Mesothelial cell of epicardium (in vitro differentiated cells): ENCODE measurements at regions not wholly inside any gene's neighbourhood (a gene's known extent, or its start where the extent isn't known, plus 50 kb on each side); places are given as distances from the start of the nearest gene placed in this dataset.

Experiments used
- DNase-seq, 2 experiments: peaks; one replicate each; pipeline ENCODE4 v3.0.0; 2021; ENCODE audit warnings: low spot score in 2 of 2; ENCODE audit not compliant: unreplicated experiment in 2 of 2
- H3K27ac Mint-ChIP-seq: 2 replicates; pipeline ENCODE4 v1.8.0; 2021; ENCODE audit warnings: mixed read lengths
- H3K27me3 Mint-ChIP-seq: 2 replicates; pipeline ENCODE4 v1.8.0; 2021; ENCODE audit warnings: low read depth, mixed read lengths
- H3K36me3 Mint-ChIP-seq: 2 replicates; pipeline ENCODE4 v1.8.0; 2021; ENCODE audit warnings: mixed read lengths
- H3K4me1 Mint-ChIP-seq: 2 replicates; pipeline ENCODE4 v1.8.0; 2021; ENCODE audit warnings: mixed read lengths
- H3K4me3 Mint-ChIP-seq: 2 replicates; pipeline ENCODE4 v1.8.0; 2021; ENCODE audit warnings: mild to moderate bottlenecking, moderate library complexity, mixed read lengths
- H3K9me3 Mint-ChIP-seq: 2 replicates; pipeline ENCODE4 v1.8.0; 2021; ENCODE audit warnings: mixed read lengths
- TF ChIP-seq, protein P1 (sequence below): fragments of 200-600 bp; sonication (generic); IDR thresholded peaks from one replicate; pipeline ENCODE4 v1.5.0; 2021; ENCODE audit warnings: antibody characterized with exemption; ENCODE audit not compliant: unreplicated experiment

DNA sequence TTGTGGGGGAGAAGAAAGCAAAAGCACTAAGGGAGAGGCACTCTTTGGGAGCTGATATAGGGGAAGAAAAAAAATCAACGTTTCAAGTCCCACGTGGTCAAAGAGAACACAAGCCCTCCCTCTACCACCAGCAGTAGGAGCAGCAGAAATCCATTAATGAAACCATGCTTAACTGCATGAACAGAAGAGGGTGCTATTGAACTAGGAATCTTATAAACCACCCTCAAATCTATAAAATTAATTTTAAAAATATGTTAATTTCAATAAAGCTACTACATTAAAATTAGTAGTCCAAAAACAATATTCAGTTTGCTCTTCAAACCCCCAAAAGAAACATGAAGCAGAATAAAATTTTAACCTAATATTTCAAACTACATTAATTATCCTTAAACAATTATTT lies 147.8 kb downstream of the TMEM18 start:
- H3K27me3 Mint-ChIP-seq = no peaks in the 10 kb centered on the region
- TF ChIP-seq, protein P1, sequence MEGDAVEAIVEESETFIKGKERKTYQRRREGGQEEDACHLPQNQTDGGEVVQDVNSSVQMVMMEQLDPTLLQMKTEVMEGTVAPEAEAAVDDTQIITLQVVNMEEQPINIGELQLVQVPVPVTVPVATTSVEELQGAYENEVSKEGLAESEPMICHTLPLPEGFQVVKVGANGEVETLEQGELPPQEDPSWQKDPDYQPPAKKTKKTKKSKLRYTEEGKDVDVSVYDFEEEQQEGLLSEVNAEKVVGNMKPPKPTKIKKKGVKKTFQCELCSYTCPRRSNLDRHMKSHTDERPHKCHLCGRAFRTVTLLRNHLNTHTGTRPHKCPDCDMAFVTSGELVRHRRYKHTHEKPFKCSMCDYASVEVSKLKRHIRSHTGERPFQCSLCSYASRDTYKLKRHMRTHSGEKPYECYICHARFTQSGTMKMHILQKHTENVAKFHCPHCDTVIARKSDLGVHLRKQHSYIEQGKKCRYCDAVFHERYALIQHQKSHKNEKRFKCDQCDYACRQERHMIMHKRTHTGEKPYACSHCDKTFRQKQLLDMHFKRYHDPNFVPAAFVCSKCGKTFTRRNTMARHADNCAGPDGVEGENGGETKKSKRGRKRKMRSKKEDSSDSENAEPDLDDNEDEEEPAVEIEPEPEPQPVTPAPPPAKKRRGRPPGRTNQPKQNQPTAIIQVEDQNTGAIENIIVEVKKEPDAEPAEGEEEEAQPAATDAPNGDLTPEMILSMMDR = no peak
- peaks cover 35% of the 10 kb centered on the region for H3K9me3 Mint-ChIP-seq
- H3K27ac Mint-ChIP-seq = no peak overlapping the region
- no peaks in the 10 kb centered on the region for H3K36me3 Mint-ChIP-seq
- no peak for DNase-seq
- peaks cover 3% of the 10 kb centered on the region for H3K4me1 Mint-ChIP-seq
- H3K4me3 Mint-ChIP-seq = no peak overlapping the region

DNA sequence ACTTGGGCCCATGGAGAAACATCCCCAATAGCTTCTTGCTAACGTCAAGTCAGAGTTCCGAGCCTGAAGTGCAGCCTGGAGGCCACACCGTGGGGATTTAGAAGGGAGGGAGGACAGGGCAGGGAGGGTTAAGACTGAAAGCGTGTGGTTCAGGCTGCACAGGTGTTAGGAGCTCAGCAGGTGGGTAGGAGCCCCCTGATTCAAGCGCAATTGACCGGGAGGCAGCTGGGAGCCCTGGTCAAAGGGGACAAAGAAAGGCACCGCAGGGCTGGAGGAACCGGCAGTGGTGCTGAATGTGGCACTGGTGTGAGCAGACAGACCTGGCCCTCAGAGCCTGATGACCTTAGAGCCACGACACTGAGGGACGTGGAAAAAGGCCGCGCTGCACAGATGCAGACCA lies 149.6 kb downstream of the TMEM18 start:
- Mint-ChIP-seq H3K36me3 (no peaks in the 10 kb centered on the region), H3K27ac (no peak overlapping the region), H3K9me3 (peaks cover 32% of the 10 kb centered on the region), H3K27me3 (no peaks in the 10 kb centered on the region), H3K4me1 (peaks cover 10% of the 10 kb centered on the region), H3K4me3 (no peak overlapping the region)
- TF ChIP-seq, protein P1 = no peak
- DNase-seq = no peak

DNA sequence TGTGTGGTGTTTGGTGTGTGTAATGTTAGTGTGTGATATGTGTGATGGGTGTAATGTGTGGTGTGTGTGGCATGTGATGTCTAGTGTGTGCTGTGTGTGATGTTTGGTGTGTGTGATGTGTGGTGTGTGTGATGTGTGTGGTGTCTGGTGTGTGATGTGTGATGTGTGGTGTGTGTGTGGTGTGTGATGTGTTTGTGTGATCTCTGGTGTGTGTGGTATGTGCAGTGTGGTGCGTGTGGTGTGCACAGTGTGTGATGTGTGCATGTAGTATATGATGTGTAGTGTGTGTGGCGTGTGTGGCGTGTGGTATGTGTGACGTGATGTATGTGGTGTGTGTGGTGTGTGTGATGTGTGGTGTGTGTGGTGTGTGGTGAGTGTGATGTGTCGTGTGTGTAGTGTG lies 150.3 kb downstream of the TMEM18 start:
- TF ChIP-seq, protein P1 = no peak
- no peak for DNase-seq
- Mint-ChIP-seq H3K4me3 (no peak overlapping the region), H3K4me1 (peaks cover 10% of the 10 kb centered on the region), H3K27me3 (no peaks in the 10 kb centered on the region), H3K9me3 (peaks cover 28% of the 10 kb centered on the region), H3K27ac (no peak overlapping the region), H3K36me3 (no peaks in the 10 kb centered on the region)

DNA sequence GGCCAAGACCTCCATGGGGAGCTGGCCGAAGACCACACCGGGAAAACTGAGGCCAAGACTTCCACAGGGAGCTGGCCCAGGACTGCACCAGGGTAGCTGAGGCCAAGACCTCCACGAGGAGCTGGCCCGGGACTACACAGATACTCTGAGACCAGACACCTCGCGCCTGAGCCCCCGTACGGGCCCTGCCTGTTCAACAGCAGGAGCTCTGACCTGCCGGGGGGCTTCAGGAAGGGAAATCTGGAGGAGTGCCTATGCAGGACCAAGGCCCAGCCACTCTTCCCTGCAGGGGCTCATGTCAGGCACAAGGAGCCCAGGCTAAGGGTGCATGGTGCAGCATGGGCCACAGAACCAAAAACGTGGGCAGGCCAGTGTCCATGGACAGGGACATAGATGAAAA lies 151.6 kb downstream of the TMEM18 start:
- Mint-ChIP-seq H3K4me3 (no peak overlapping the region), H3K9me3 (peaks cover 16% of the 10 kb centered on the region), H3K27ac (no peak overlapping the region), H3K4me1 (peaks cover 10% of the 10 kb centered on the region), H3K27me3 (no peaks in the 10 kb centered on the region), H3K36me3 (no peaks in the 10 kb centered on the region)
- TF ChIP-seq, protein P1 = no peak
- DNase-seq = no peak

DNA sequence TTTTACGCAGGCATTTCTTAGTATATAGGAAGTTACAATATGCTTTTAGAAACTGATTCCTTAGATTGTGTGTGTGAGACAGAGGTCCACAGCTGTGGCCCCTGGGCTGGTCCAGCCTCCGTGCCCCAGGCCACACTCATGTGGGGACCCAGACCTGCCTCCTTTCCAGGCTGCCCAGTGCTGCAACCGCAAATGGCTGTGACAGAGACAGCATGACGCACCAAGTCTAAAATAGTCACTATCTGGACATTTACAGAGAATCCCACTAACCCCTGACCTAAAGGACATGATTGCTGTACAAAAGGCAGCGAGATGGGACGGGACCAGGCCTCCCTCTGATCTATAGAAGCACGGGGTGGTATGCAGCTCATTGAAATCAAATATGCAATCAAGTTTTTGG lies 152.2 kb downstream of the TMEM18 start:
- DNase-seq = no peak
- Mint-ChIP-seq H3K36me3 (no peaks in the 10 kb centered on the region), H3K27ac (no peak overlapping the region), H3K4me3 (no peak overlapping the region), H3K27me3 (no peaks in the 10 kb centered on the region), H3K9me3 (peaks cover 16% of the 10 kb centered on the region), H3K4me1 (peaks cover 10% of the 10 kb centered on the region)
- TF ChIP-seq, protein P1 = no peak

DNA sequence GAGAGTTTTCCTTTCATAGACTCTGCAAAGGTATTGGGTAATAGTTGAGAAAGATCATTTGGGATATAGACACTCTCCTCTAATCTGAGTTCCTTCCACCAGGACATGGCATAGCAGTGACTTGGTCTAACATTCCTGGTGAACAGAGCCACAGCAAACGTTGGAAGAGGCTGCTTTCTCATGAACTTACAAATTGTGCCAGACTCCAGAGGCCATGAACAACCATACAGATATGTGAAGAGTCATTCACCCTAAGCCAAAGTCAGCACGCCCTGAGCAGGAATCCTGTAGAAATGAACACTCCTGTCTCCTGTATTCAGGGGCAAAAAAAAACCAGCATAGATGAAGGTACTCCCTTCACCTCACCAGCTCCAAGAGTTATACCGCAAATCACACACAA lies 152.8 kb downstream of the TMEM18 start:
- no peak for DNase-seq
- peaks cover 11% of the 10 kb centered on the region for H3K9me3 Mint-ChIP-seq
- no peaks in the 10 kb centered on the region for H3K36me3 Mint-ChIP-seq
- no peak overlapping the region for H3K27ac Mint-ChIP-seq
- TF ChIP-seq, protein P1 = no peak
- peaks cover 10% of the 10 kb centered on the region for H3K4me1 Mint-ChIP-seq
- H3K4me3 Mint-ChIP-seq = no peak overlapping the region
- H3K27me3 Mint-ChIP-seq = no peaks in the 10 kb centered on the region
